HUES64 (cell line): ENCODE measurements at regions not wholly inside any gene's neighbourhood (a gene's known extent, or its start where the extent isn't known, plus 50 kb on each side); places are given as distances from the start of the nearest gene placed in this dataset.
"Not testable (repeated sequence)": the region's sequence is repeated elsewhere in the genome, so short reads cannot be mapped to it uniquely, and the experiment has no call there.

ENCODE experiments used
- H3K27ac ChIP-seq: 2 replicates; pipeline ENCODE4 v1.7.0; 2013; ENCODE audit warnings: low read depth, low read length, inconsistent platforms
- H3K27me3 ChIP-seq: 2 replicates; pipeline ENCODE4 v1.6.1; 2013; ENCODE audit warnings: mild to moderate bottlenecking, low read length; ENCODE audit not compliant: insufficient read depth
- H3K36me3 ChIP-seq: 2 replicates; pipeline ENCODE4 v1.6.1; 2013; ENCODE audit warnings: mild to moderate bottlenecking, low read length; ENCODE audit not compliant: insufficient read depth
- H3K4me1 ChIP-seq: 2 replicates; pipeline ENCODE4 v1.6.1; 2013; ENCODE audit warnings: mild to moderate bottlenecking, low read length, moderate library complexity; ENCODE audit not compliant: insufficient read depth
- H3K4me3 ChIP-seq: 2 replicates; pipeline ENCODE4 v1.5.1; 2013; ENCODE audit warnings: mild to moderate bottlenecking, low read length, moderate library complexity
- H3K9ac ChIP-seq: 2 replicates; pipeline ENCODE4 v1.6.1; 2013; ENCODE audit warnings: mild to moderate bottlenecking, low read depth, low read length
- H3K9me3 ChIP-seq: 2 replicates; pipeline ENCODE4 v1.6.1; 2013; ENCODE audit warnings: low read depth, low read length; ENCODE audit not compliant: insufficient read depth
- WGBS: fragments of 150-250, 120-280 bp; methylation state at CpG from one replicate; pipeline ENCODE4 v1.1.7; 2013; ENCODE audit warnings: missing lambda C conversion rate; 5-methylcytosine and 5-hydroxymethylcytosine counted together

DNA sequence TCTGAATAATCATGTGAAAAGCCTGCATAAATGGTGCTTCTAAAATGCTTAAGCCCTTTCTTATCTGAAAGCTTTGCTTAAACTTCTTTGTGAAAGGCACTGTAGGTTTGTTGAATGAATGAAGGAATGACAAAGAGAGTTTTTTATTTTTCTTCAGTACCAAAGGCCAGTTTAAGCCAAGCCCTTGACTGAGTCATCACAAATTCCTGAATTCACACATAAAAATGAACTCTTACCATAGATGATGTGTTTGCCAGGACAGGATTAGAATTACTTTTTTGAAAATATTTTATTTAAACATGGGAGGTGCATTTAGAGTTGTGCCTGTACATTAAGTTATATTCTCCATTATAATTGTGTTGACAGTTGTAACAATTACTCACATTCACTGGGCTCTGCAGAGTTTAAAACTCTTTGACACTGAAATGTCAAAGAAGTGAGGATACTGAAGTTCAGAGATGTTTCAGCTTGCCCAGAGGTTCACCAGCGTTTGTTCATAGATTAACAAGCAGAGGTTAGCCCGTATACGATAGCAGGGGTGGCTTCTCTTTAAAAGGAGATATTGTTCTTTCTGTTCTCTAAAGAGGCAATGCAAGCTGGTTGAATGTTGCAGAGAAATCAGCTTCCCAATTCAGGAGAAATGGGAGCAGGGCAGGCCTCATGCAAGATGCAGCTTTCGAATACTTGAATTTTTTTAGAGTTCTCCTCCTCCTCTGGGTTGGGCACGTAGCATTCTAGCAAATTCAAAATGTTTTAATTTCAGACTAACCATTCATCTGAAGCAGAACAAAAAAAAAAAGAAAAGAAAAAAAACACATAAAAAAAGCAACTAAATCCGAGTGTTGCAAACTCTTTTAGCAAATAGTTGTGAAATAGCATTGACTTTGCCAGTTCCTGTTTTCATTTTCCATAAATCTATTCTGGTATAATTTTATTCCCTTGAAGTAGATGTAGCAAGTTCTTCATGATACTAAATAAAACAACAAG lies 358.7 kb upstream of the KLF4 start:
- WGBS: 82% methylated on average over 5 of the region's 6 CpGs
- H3K27ac ChIP-seq: no peak overlapping the region
- no peaks in the 10 kb centered on the region for H3K9me3 ChIP-seq
- no peaks in the 10 kb centered on the region; the same call in 1 of the 2 replicates for H3K4me1 ChIP-seq
- H3K27me3 ChIP-seq: no peaks in the 10 kb centered on the region
- no peak overlapping the region for H3K4me3 ChIP-seq
- no peak overlapping the region for H3K9ac ChIP-seq
- H3K36me3 ChIP-seq: no peaks in the 10 kb centered on the region

DNA sequence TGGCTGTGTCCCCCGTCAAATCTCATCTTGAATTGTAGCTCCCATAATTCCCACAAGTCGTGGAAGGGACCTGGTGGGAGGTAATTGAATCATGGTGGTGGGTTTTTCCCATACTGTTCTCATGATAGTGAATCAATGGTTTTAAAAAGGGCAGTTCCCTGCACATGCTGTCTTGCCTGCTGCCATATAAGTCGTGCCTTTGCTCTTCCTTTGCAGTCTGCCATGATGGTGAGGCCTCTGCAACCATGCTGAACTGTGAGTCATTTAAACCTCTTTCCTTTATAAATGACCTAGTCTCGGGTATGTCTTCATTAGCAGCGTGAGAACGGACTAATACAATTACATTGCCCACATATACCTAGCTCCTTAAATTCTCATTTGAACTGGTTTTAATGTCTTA lies 353.0 kb upstream of the KLF4 start:
- H3K9me3 ChIP-seq: no peaks in the 10 kb centered on the region
- H3K4me1 ChIP-seq: no peaks in the 10 kb centered on the region
- no peak overlapping the region for H3K27ac ChIP-seq
- H3K27me3 ChIP-seq: no peaks in the 10 kb centered on the region
- H3K36me3 ChIP-seq: no peaks in the 10 kb centered on the region
- 91% methylated on average over 6 of the region's 6 CpGs for WGBS
- H3K9ac ChIP-seq: no peak overlapping the region
- no peak overlapping the region for H3K4me3 ChIP-seq

DNA sequence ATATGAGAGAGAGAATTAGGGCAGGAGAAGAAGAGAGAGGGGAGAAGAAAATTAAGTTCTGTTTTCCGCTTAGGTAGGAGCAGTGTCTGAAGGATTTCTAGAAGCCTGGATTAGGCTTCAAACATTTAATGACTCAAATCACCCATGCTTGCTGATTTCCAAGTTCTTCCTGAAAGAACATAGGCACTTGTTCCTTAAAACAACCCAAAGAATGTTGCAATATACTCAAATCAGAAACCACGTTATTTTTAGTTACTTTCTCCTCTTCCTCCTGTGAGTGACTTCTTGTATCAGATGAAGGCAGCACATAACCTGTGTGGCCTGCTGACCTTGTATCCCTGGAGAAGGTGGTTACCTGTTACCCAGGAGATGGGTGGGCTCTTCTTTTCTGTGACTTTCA lies 351.5 kb upstream of the KLF4 start:
- Histone ChIP-seq H3K27ac (no peak overlapping the region), H3K4me3 (no peak overlapping the region), H3K36me3 (no peaks in the 10 kb centered on the region), H3K4me1 (no peaks in the 10 kb centered on the region), H3K27me3 (no peaks in the 10 kb centered on the region), H3K9me3 (no peaks in the 10 kb centered on the region), H3K9ac (no peak overlapping the region)
- 93% methylated on average over 2 of the region's 2 CpGs for WGBS

DNA sequence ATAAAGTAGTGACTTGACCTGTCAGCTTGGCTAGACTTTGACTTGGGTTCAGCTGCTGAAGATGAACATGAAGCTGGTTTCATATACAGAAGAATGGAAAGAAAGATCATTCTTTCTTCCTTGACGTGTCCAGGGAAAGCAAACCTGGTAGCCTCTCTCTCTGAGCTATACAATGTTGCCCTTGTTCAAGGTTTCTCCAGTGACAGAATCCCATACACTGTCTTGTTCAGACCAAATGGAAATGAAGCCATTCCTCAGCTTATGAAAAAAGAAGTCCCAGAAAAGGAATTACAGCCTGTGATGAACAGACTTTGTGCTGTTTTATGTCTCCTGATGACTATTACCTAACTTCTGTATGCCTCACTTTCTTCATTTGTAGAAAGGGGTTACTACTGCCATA lies 349.8 kb upstream of the KLF4 start:
- no peak overlapping the region for H3K27ac ChIP-seq
- 97% methylated on average over 1 of the region's 1 CpG for WGBS
- no peaks in the 10 kb centered on the region for H3K36me3 ChIP-seq

DNA sequence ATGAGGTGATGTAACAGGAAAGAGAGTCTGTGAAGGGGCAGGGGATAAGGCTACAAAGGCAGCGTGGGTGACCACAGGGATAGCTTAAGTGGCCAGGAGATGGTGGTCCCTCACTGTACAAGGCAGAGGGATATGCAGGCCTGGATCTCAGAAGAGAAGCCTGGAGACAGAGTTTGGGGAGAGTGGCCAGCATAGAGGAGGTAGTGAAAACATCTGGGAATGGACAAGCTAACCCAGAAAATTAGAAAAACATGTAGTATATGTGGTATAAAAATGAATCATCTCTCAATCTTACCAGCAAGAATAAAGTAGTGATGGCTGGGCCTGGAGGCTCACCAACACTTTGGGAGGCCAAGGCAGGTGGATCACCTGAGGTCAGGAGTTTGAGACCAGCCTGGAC lies 349.2 kb upstream of the KLF4 start:
- Histone ChIP-seq H3K4me1 (no peaks in the 10 kb centered on the region), H3K9ac (no peak overlapping the region), H3K9me3 (no peaks in the 10 kb centered on the region), H3K27ac (no peak overlapping the region), H3K27me3 (no peaks in the 10 kb centered on the region), H3K36me3 (no peaks in the 10 kb centered on the region), H3K4me3 (no peak overlapping the region)
- 95% methylated on average over 1 of the region's 1 CpG for WGBS

More for the DNA sequence above, 349.8 kb upstream of the KLF4 start:
- Histone ChIP-seq H3K4me1 (no peaks in the 10 kb centered on the region), H3K4me3 (no peak overlapping the region), H3K27me3 (no peaks in the 10 kb centered on the region), H3K9ac (no peak overlapping the region), H3K9me3 (no peaks in the 10 kb centered on the region)

DNA sequence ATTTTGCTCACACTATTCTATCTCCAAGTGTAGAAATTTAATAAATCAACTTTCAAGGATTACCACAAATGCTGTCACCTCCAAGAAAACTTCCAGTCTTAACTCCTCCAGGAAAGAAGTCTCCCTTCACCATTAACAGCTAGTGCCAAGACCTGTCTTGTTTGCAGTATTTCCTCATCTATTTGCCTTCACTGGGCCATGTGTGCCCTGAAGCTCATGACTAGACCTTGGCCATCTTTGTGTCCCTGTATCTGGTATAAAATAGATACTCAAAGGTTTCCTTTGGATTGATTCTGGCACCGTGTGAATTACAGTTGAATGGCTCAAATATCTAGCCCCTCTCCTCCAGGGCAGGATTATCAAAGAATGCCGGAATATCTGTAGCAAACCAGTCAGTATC lies 346.7 kb upstream of the KLF4 start:
- H3K9ac ChIP-seq: no peak overlapping the region
- no peak overlapping the region for H3K4me3 ChIP-seq
- H3K27ac ChIP-seq: no peak overlapping the region
- WGBS: 92% methylated on average over 2 of the region's 2 CpGs
- H3K4me1 ChIP-seq: no peaks in the 10 kb centered on the region
- H3K27me3 ChIP-seq: no peaks in the 10 kb centered on the region
- no peaks in the 10 kb centered on the region for H3K36me3 ChIP-seq
- no peaks in the 10 kb centered on the region for H3K9me3 ChIP-seq

DNA sequence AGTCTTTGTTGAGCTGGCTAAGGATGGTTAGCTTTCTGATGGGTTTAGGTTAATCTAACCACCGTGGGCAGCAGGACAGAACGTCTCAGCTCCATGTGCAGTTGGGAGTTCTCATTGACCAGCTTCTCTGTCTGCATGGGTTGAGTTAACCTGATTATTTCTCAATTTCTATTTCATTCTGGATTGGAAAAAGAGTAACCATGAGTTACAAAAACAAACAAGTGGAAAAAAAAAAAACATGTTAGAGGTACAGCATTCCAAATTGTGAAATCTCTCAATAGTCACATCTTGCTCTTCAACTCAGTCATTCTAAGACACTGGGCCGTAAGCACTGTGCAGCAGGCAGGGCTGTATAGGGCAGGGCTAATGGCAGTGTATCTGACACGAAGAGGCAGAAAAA lies 343.7 kb upstream of the KLF4 start:
- Histone ChIP-seq H3K27me3 (no peaks in the 10 kb centered on the region), H3K4me1 (no peaks in the 10 kb centered on the region), H3K36me3 (no peaks in the 10 kb centered on the region), H3K9me3 (no peaks in the 10 kb centered on the region), H3K27ac (no peak overlapping the region), H3K9ac (no peak overlapping the region), H3K4me3 (no peak overlapping the region)
- WGBS: 94% methylated on average over 4 of the region's 4 CpGs

DNA sequence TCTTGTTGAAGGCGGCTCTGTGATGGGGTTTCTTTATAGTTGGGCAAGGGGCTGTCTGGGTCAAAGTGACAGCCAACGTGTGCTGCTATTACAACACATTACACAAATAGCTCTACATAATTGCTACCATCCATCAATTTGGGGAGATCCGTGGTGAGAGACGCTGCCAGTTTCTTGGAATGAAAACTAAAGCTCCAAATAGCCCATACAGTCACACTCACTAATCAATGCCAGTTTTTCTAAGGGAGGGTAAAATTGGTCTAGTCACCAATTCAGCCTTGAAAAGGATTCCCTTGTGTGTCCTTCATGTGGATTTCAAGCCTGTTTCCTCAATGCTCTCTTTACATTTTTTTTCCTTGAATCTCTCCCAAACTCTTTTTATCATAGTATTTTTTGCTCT lies 343.3 kb upstream of the KLF4 start:
- 100% methylated on average over 3 of the region's 4 CpGs for WGBS
- H3K4me1 ChIP-seq: no peaks in the 10 kb centered on the region
- no peaks in the 10 kb centered on the region for H3K27me3 ChIP-seq
- H3K27ac ChIP-seq: no peak overlapping the region
- no peaks in the 10 kb centered on the region for H3K36me3 ChIP-seq
- no peak overlapping the region for H3K9ac ChIP-seq
- H3K9me3 ChIP-seq: no peaks in the 10 kb centered on the region
- H3K4me3 ChIP-seq: no peak overlapping the region

DNA sequence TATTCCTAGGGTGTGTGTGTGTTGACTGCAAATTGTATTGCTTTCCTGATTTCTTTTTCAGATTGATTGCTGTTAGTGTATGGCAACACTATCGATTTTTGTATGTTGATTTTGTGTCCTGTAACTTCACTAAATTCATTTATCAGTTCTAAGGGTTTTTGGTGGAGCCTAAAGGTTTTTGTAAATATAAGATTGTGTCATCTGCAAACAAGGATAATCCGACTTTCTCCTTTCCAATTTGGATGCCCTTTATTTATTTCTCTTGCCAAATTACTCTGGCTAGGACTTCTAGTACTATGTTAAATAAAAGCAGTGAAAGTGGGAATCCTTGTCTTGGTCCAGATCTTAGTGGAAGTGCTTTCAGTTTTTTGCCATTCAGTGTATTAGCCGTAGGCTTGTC lies 340.9 kb upstream of the KLF4 start:
- Histone ChIP-seq H3K27ac (no peak overlapping the region), H3K36me3 (no peaks in the 10 kb centered on the region), H3K9me3 (no peaks in the 10 kb centered on the region), H3K4me3 (no peak overlapping the region), H3K9ac (no peak overlapping the region), H3K27me3 (no peaks in the 10 kb centered on the region), H3K4me1 (no peaks in the 10 kb centered on the region)
- WGBS: 70% methylated on average over 2 of the region's 3 CpGs

DNA sequence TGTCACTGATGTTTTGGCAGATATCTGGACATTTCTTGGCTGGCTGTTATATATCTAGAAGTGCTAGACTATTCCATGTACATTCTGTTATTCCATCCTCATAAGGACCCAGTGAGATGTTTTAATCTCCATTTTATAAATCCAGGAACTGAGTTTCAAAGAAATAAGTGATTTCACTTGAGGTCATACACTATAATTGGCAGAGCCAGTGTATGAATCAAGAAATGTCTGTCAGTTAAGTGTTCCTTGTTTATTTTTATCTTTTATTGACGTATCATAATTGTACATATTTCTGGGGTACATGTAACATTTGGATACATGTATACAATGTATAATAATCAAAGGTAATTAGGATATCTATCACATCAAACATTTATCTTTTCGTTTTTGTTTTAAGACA lies 338.3 kb upstream of the KLF4 start:
- 98% methylated on average over 1 of the region's 2 CpGs for WGBS
- H3K27ac ChIP-seq: no peak overlapping the region
- no peak overlapping the region for H3K9ac ChIP-seq
- no peaks in the 10 kb centered on the region for H3K36me3 ChIP-seq
- H3K27me3 ChIP-seq: no peaks in the 10 kb centered on the region
- no peak overlapping the region for H3K4me3 ChIP-seq
- no peaks in the 10 kb centered on the region for H3K4me1 ChIP-seq
- H3K9me3 ChIP-seq: no peaks in the 10 kb centered on the region

DNA sequence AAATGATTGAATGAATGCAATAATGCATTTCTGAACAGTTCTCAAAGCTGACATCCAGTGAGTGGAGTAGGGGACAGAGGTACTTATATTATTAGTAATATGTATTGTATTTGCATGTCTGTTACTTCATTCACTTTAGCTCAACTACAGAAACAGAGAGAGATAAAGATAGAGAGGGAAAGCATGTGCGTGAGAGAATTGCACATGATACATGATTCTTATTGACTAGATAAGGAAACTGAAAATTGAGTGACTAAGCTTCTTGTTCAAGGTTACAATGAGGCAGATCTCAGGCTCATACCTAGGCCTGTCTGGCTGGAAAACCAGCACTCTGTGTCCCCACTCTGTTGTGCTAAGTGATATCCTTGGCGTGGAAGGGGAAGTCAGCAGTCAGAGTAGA lies 337.7 kb upstream of the KLF4 start:
- Histone ChIP-seq H3K36me3 (no peaks in the 10 kb centered on the region), H3K27me3 (no peaks in the 10 kb centered on the region), H3K4me3 (no peak overlapping the region), H3K27ac (no peak overlapping the region), H3K9ac (no peak overlapping the region), H3K4me1 (no peaks in the 10 kb centered on the region), H3K9me3 (no peaks in the 10 kb centered on the region)
- 95% methylated on average over 2 of the region's 2 CpGs for WGBS

DNA sequence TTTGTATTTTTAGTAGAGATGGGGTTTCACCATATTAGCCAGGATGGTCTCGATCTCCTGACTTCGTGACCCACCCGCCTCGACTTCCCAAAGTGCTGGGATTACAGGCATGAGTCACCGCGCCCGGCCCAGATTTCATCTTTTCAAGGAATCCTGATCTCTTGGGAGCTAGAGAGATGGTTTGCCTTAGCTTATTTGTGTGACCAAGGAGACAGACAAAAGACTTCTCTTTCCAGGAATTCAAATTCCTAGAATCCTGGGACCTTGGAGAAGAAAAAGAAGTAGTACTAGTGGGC lies 337.1 kb upstream of the KLF4 start:
- 96% methylated on average over 7 of the region's 7 CpGs for WGBS

More for the DNA sequence above, 337.1 kb upstream of the KLF4 start:
- not testable (repeated sequence) for H3K9ac ChIP-seq, H3K9me3 ChIP-seq, H3K27ac ChIP-seq, H3K4me1 ChIP-seq, H3K27me3 ChIP-seq, H3K4me3 ChIP-seq, H3K36me3 ChIP-seq
